ENCODE measurements at regions not wholly inside any gene's neighbourhood (a gene's known extent, or its start where the extent isn't known, plus 50 kb on each side); places are given as distances from the start of the nearest gene placed in this dataset.
A peak's percentile ranks its signal among the peaks of the same experiment; 100 is the strongest.

DNA sequence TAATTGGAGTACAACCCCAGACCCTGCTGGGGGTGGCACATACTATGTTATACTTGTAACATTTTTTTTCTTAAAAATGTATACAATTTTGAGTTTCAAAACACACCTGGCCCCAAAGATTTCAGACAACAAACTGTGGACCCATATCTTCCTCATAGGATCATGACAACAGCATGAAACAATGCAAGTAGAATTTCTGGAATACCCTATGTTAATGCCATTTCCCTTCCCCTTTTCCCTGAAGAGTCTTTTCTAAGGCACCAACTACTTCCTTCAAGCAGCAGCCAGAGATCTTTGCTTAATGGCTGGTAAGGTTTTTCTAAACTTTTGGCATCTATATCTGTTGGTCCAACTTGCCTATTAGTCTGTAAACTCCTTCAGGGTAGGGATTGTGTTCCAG lies 99.9 kb upstream of the SERBP1 start:
- H3K27me3 Mint-ChIP-seq (ENCODE audit: insufficient read depth, unreplicated experiment): no peaks in the 10 kb centered on the region
- ChIA-PET POLR2A (no interaction called here), CTCF (interaction anchor here (0.9 to 12.4 kb wide), 3 partner anchors 9 to 235 kb away, joined by 3 to 386 read pairs (median 3); no protein-coding TSS in a partner anchor)
- H3K4me3 Mint-ChIP-seq (ENCODE audit: unreplicated experiment): no peak overlapping the region
- peaks cover 6% of the 10 kb centered on the region for H3K36me3 Mint-ChIP-seq (ENCODE audit: insufficient read depth, unreplicated experiment)
- intact Hi-C loops (cut with micrococcal nuclease): no loop called here
- no TSS peak for BruUV-seq (replicated peaks)
- no peak for DNase-seq (ENCODE audit: unreplicated experiment)
- no peaks in the 10 kb centered on the region for H3K9me3 Mint-ChIP-seq (ENCODE audit: unreplicated experiment)
- H3K4me1 Mint-ChIP-seq (ENCODE audit: insufficient read depth, unreplicated experiment): peaks cover under 1% of the 10 kb centered on the region
- TF ChIP-seq, protein P1, sequence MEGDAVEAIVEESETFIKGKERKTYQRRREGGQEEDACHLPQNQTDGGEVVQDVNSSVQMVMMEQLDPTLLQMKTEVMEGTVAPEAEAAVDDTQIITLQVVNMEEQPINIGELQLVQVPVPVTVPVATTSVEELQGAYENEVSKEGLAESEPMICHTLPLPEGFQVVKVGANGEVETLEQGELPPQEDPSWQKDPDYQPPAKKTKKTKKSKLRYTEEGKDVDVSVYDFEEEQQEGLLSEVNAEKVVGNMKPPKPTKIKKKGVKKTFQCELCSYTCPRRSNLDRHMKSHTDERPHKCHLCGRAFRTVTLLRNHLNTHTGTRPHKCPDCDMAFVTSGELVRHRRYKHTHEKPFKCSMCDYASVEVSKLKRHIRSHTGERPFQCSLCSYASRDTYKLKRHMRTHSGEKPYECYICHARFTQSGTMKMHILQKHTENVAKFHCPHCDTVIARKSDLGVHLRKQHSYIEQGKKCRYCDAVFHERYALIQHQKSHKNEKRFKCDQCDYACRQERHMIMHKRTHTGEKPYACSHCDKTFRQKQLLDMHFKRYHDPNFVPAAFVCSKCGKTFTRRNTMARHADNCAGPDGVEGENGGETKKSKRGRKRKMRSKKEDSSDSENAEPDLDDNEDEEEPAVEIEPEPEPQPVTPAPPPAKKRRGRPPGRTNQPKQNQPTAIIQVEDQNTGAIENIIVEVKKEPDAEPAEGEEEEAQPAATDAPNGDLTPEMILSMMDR (IDR thresholded peaks at IDR 0.05; ENCODE audit: unreplicated experiment): no peak
- H3K27ac Mint-ChIP-seq (ENCODE audit: low read depth, unreplicated experiment): no peak overlapping the region

DNA sequence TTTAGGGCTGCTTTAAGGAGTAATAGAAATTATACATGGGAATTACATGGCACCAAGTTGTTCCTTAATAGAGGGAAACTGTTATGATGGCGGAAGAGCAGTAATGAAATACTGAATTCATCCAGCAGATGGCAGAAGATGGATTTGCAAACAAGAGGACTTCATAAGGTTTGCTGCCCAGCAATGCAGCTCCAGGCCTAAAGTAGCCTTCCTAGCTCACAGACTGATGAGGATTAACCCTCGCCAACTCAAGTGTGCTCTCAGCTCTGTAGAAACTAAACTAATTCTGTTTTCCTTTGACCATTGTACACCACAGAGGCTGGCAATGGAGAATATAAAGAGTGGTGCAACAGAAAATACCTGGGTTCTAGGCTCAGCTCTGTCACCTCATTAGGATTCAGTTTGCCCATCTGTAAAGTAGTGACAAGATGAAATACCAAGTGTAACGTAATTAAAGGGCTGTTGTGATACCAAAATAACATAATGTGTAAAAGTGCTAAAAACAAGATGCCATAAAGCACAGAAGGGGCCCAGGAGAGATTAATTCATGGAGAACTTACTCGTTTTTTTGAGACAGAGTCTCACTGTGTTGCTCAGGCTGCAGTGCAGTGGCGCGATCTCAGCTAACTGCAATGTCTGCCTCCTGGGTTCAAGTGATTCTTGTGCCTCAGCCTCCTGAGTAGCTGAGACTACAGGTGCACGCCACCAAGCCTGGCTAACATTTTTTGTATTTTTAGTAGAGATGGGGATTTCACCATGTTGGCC lies 102.4 kb upstream of the SERBP1 start:
- Mint-ChIP-seq H3K4me3 (ENCODE audit: unreplicated experiment) (no peak overlapping the region), H3K9me3 (ENCODE audit: unreplicated experiment) (no peaks in the 10 kb centered on the region), H3K36me3 (ENCODE audit: insufficient read depth, unreplicated experiment) (peaks cover 6% of the 10 kb centered on the region), H3K4me1 (ENCODE audit: insufficient read depth, unreplicated experiment) (peaks cover 6% of the 10 kb centered on the region), H3K27me3 (ENCODE audit: insufficient read depth, unreplicated experiment) (no peaks in the 10 kb centered on the region), H3K27ac (ENCODE audit: low read depth, unreplicated experiment) (no peak overlapping the region)
- CTCF ChIA-PET: interaction anchor here (0.6 to 12.4 kb wide), 38 partner anchors 9 to 1153 kb away, joined by 3 to 386 read pairs (median 4); no protein-coding TSS in a partner anchor
- POLR2A ChIA-PET: interaction anchor here (0.8 to 7.6 kb wide), 8 partner anchors 29 to 299 kb away, joined by 3 to 69 read pairs (median 4); partner anchors contain the start of gene GADD45A
- BruUV-seq (replicated peaks): no TSS peak
- intact Hi-C loops (cut with micrococcal nuclease): no loop called here
- TF ChIP-seq, protein P1 (IDR thresholded peaks at IDR 0.05; ENCODE audit: unreplicated experiment): peak; percentile 73
- peak; percentile 76 for DNase-seq (ENCODE audit: unreplicated experiment)

DNA sequence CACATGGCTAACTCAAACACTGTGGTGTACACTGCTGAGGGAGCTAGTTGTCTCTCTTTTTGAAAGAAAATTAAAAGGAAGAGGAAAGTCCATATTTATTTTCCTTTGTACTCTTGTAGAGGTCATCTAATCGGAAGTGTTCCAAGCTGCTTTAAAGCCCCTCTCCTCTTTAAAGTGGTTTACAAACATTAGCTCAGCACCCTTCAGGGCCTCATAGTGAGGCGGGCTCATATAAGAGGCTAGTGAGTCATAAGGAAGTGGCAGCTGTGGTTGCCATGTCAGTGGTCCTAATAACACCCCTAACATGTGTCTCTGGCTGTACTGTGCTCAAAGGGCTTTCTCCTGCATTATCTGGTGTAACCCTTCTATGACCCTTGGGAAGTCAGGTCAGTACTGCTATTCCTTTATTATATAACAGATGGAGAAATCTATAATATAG lies 104.4 kb upstream of the SERBP1 start:
- CTCF ChIA-PET: interaction anchor here (0.5 to 12.4 kb wide), 38 partner anchors 8 to 583 kb away, joined by 3 to 386 read pairs (median 5); partner anchors contain the start of gene GADD45A
- TF ChIP-seq, protein P1 (IDR thresholded peaks at IDR 0.05; ENCODE audit: unreplicated experiment): no peak
- DNase-seq (ENCODE audit: unreplicated experiment): no peak
- intact Hi-C loops (cut with micrococcal nuclease): loop anchor here (1.0 to 5.0 kb wide), 8 partner anchors 27 to 578 kb away; partner anchors contain the start of gene GNG12
- POLR2A ChIA-PET: interaction anchor here (1.0 to 7.6 kb wide), 9 partner anchors 22 to 227 kb away, joined by 3 to 69 read pairs (median 4); partner anchors contain the start of gene GADD45A
- H3K36me3 Mint-ChIP-seq (ENCODE audit: insufficient read depth, unreplicated experiment): peaks cover 6% of the 10 kb centered on the region
- no TSS peak for BruUV-seq (replicated peaks)
- H3K4me3 Mint-ChIP-seq (ENCODE audit: unreplicated experiment): no peak overlapping the region
- no peaks in the 10 kb centered on the region for H3K27me3 Mint-ChIP-seq (ENCODE audit: insufficient read depth, unreplicated experiment)
- no peak overlapping the region for H3K27ac Mint-ChIP-seq (ENCODE audit: low read depth, unreplicated experiment)
- H3K9me3 Mint-ChIP-seq (ENCODE audit: unreplicated experiment): no peaks in the 10 kb centered on the region
- H3K4me1 Mint-ChIP-seq (ENCODE audit: insufficient read depth, unreplicated experiment): peaks cover 6% of the 10 kb centered on the region

DNA sequence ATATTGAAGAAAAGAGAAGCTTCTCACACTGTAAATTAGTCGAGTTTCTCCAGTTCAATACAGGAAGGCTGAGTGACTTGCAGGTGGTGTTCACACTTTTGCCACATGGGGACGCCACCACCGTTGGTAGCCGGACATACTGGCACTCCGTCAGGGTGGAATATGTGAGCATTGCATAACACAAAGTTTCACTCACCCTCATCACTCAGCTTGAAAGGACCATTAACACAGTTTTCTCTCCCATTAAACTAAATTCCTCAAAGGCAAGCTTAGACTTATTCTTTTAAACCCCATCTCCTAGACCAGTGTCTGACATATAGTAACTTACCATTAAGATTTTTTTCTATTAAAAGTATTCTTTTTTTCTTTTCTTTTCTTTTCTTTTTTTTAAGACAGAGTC lies 105.3 kb upstream of the SERBP1 start:
- Mint-ChIP-seq H3K4me3 (ENCODE audit: unreplicated experiment) (no peak overlapping the region), H3K27me3 (ENCODE audit: insufficient read depth, unreplicated experiment) (no peaks in the 10 kb centered on the region), H3K4me1 (ENCODE audit: insufficient read depth, unreplicated experiment) (peaks cover 6% of the 10 kb centered on the region), H3K27ac (ENCODE audit: low read depth, unreplicated experiment) (peak overlapping the region; percentile 12), H3K36me3 (ENCODE audit: insufficient read depth, unreplicated experiment) (peaks cover 6% of the 10 kb centered on the region), H3K9me3 (ENCODE audit: unreplicated experiment) (no peaks in the 10 kb centered on the region)
- no TSS peak for BruUV-seq (replicated peaks)
- ChIA-PET CTCF (interaction anchor here (0.5 to 12.4 kb wide), 45 partner anchors 9 to 805 kb away, joined by 3 to 386 read pairs (median 5); partner anchors contain the start of gene GADD45A), POLR2A (interaction anchor here (0.5 to 7.6 kb wide), 13 partner anchors 21 to 576 kb away, joined by 3 to 69 read pairs (median 4); partner anchors contain the start of gene GADD45A)
- DNase-seq (ENCODE audit: unreplicated experiment): peak; percentile 85
- intact Hi-C loops (cut with micrococcal nuclease): loop anchor here (1.0 to 5.0 kb wide), 8 partner anchors 26 to 577 kb away; partner anchors contain the start of gene GNG12
- TF ChIP-seq, protein P1 (IDR thresholded peaks at IDR 0.05; ENCODE audit: unreplicated experiment): peak; percentile 95

All from MCF 10A (cell line).